RWPE2 (cell line): ENCODE measurements at regions not wholly inside any gene's neighbourhood (a gene's known extent, or its start where the extent isn't known, plus 50 kb on each side); places are given as distances from the start of the nearest gene placed in this dataset.

ENCODE experiments used
- ATAC-seq: fragments of 200-7000 bp; cut with Tn5 transposase; 3 replicates; pipeline ENCODE4 v1.9.1; 2021; ENCODE audit warnings: low read depth
- DNase-seq: peaks from one replicate; pipeline ENCODE4 v3.0.0-alpha.2; 2020; ENCODE audit warnings: low spot score
- H3K27ac ChIP-seq: fragments of 450-650 bp; 2 replicates; pipeline ENCODE4 v1.5.1; 2017; ENCODE audit warnings: mild to moderate bottlenecking; ENCODE audit not compliant: poor library complexity, severe bottlenecking
- H3K27me3 ChIP-seq: fragments of 250-450 bp; sonication (Bioruptor Pico); 2 replicates; pipeline ENCODE4 v1.5.1; 2021; ENCODE audit warnings: mild to moderate bottlenecking, moderate library complexity; ENCODE audit not compliant: insufficient read depth, poor library complexity, severe bottlenecking
- H3K36me3 ChIP-seq: fragments of 250-450 bp; sonication (Bioruptor Pico); 2 replicates; pipeline ENCODE4 v1.5.1; 2020; ENCODE audit warnings: low read depth, mild to moderate bottlenecking, moderate library complexity
- H3K4me1 ChIP-seq: fragments of 250-450 bp; sonication (Bioruptor Pico); 2 replicates; pipeline ENCODE4 v1.5.1; 2021; ENCODE audit warnings: mild to moderate bottlenecking, moderate library complexity; ENCODE audit not compliant: insufficient read depth, poor library complexity, severe bottlenecking
- H3K4me3 ChIP-seq: fragments of 250-450 bp; sonication (Bioruptor Pico); 2 replicates; pipeline ENCODE4 v1.5.1; 2021; ENCODE audit warnings: mild to moderate bottlenecking, moderate library complexity; ENCODE audit not compliant: severe bottlenecking
- H3K9me3 ChIP-seq: fragments of 250-450 bp; sonication (Bioruptor Pico); 2 replicates; pipeline ENCODE4 v1.5.1; 2021; ENCODE audit warnings: mild to moderate bottlenecking, moderate library complexity; ENCODE audit not compliant: severe bottlenecking
- TF ChIP-seq, protein P1 (sequence below): fragments of 450-650 bp; IDR thresholded peaks from one replicate; pipeline ENCODE4 v1.5.1; 2017; ENCODE audit warnings: mild to moderate bottlenecking, moderate library complexity; ENCODE audit not compliant: poor library complexity, severe bottlenecking

DNA sequence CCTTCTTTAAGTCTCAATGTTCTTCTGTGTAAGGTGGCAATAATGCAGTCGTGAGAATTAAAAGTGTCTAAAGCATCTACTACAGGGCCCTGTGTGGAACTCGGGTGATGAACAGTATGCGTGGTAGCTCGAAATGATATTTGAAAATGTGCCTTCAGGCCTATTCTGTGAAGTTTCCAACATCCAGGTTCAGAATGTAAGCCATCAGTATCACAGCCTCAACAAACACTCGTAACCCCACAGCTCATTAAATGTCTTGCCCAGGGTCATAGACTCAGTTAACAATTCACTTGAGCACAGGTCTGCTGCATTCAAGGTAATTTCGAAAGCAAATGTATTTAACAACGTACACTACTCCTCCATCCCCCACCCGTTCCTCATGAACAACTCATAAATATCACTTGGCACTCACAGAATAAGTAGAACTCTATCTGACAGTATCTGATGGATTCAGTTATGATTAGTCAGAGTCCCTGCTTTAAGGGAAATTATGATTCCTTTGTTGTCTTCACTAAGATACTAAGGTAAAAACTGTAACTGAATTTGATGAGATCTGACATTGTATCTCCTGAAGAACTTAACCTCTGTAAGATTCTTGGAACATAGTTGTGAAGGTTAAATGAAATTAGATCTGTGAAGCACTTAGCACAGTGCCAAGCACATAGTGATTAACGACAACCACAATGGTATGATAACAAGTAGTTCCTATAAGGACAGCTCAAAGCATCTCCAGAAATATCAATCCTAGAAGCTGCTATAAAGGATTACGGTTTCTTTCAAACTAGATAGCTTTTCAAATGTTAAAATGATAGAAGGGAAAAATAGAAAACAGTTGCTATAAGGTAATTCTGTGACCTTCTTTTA, 642.3 kb downstream of the TBL1XR1 start:
- no peaks in the 10 kb centered on the region for H3K36me3 ChIP-seq
- DNase-seq: no peak
- H3K4me1 ChIP-seq: no peaks in the 10 kb centered on the region
- no peak overlapping the region for H3K27ac ChIP-seq
- no peak; the same call in 2 of the 3 replicates for ATAC-seq
- no peaks in the 10 kb centered on the region for H3K9me3 ChIP-seq
- no peaks in the 10 kb centered on the region for H3K27me3 ChIP-seq
- no peak overlapping the region for H3K4me3 ChIP-seq
- TF ChIP-seq, protein P1, sequence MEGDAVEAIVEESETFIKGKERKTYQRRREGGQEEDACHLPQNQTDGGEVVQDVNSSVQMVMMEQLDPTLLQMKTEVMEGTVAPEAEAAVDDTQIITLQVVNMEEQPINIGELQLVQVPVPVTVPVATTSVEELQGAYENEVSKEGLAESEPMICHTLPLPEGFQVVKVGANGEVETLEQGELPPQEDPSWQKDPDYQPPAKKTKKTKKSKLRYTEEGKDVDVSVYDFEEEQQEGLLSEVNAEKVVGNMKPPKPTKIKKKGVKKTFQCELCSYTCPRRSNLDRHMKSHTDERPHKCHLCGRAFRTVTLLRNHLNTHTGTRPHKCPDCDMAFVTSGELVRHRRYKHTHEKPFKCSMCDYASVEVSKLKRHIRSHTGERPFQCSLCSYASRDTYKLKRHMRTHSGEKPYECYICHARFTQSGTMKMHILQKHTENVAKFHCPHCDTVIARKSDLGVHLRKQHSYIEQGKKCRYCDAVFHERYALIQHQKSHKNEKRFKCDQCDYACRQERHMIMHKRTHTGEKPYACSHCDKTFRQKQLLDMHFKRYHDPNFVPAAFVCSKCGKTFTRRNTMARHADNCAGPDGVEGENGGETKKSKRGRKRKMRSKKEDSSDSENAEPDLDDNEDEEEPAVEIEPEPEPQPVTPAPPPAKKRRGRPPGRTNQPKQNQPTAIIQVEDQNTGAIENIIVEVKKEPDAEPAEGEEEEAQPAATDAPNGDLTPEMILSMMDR: no peak

DNA sequence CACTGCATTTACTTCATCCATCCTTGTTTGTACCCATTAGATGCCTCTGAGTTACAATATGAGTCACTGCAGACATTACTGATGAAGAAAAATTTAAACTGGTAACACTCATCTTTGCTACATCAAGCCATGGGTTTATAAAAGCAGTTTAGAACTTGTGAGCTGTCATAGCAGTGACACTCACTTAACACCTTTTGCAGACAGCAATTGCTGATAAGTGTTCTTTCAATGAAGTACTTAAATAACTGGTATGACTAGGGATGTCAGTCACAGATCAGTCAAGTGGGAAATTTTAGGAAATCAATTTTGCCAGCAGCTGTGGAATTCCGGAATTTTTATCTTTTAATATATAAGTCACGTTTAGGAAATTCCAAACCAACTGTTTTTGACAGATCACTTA, 643.0 kb downstream of the TBL1XR1 start:
- Histone ChIP-seq H3K27ac (no peak overlapping the region), H3K4me1 (no peaks in the 10 kb centered on the region), H3K4me3 (no peak overlapping the region), H3K36me3 (no peaks in the 10 kb centered on the region), H3K9me3 (no peaks in the 10 kb centered on the region), H3K27me3 (no peaks in the 10 kb centered on the region)
- ATAC-seq: no peak
- TF ChIP-seq, protein P1: no peak
- no peak for DNase-seq

DNA sequence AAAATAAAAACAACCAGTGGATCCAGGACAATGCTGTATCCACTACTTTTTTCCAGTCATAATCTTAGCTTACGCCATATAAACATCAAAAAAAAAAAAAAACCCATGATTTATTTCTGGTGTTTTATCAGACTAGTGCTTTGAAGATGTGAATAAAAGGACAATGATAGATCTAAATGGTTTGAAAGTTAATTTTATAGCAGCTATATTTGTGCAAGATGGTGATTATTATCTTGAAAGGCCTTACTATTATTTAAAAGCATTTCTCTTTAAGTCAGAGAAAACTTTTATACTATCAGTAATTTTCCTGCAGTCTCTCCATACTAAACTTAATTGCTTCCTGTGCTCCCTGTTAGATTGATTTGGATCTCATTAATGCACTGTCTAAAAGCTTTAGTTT, 670.3 kb downstream of the TBL1XR1 start:
- H3K4me3 ChIP-seq: no peak overlapping the region
- TF ChIP-seq, protein P1: no peak

DNA sequence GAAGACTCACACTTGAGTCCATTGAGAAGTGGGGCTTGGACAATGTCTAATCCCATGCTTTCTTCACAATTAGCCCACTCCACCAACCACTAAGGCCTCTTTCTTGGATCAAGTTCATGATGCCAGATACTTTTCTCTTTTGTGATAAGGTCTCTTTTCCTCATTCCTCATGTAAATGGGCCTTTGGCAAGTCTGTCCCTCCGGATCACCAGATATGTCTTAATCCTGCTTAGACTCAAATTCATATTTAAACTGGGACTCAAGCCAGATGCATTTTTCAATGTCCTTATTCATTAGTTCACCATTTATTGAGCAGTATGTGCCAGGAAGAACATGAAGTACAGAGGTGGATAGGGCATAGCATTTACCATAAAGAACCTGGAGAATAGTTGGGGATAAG, 671.1 kb downstream of the TBL1XR1 start:
- no peak for DNase-seq
- no peaks in the 10 kb centered on the region for H3K36me3 ChIP-seq
- TF ChIP-seq, protein P1: no peak
- no peaks in the 10 kb centered on the region for H3K4me1 ChIP-seq
- no peak overlapping the region for H3K4me3 ChIP-seq
- no peak overlapping the region for H3K27ac ChIP-seq
- no peak for ATAC-seq
- H3K9me3 ChIP-seq: no peaks in the 10 kb centered on the region
- H3K27me3 ChIP-seq: no peaks in the 10 kb centered on the region

More for the DNA sequence above, 670.3 kb downstream of the TBL1XR1 start:
- H3K4me1 ChIP-seq: no peaks in the 10 kb centered on the region
- H3K36me3 ChIP-seq: no peaks in the 10 kb centered on the region
- ATAC-seq: no peak
- no peaks in the 10 kb centered on the region for H3K27me3 ChIP-seq
- H3K9me3 ChIP-seq: no peaks in the 10 kb centered on the region
- H3K27ac ChIP-seq: no peak overlapping the region
- DNase-seq: no peak

DNA sequence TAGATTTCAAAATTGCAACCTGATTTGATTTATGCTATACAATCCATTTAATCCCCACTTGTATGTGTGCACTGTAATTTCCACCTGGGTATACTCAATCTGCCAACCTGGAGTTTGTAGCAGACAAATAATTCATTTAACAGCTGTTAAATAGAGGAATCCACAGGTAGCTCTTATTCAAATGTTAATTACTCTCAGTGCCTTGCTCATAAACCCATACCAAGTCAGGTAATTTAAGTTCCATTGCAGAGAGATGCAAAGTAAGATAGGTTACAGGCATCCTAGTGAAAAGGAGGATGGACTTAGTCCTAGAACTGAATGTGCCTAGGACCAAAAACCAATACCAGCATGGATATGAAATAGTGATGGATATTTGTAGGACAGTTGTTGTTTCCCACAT, 674.2 kb downstream of the TBL1XR1 start:
- Histone ChIP-seq H3K4me3 (no peak overlapping the region), H3K27me3 (no peaks in the 10 kb centered on the region), H3K27ac (no peak overlapping the region), H3K36me3 (no peaks in the 10 kb centered on the region), H3K4me1 (no peaks in the 10 kb centered on the region), H3K9me3 (no peaks in the 10 kb centered on the region)
- TF ChIP-seq, protein P1: no peak
- DNase-seq (no peak), ATAC-seq (no peak)
